SW 1271 (cell line): ENCODE measurements at regions not wholly inside any gene's neighbourhood (a gene's known extent, or its start where the extent isn't known, plus 50 kb on each side); places are given as distances from the start of the nearest gene placed in this dataset.
"Not testable (repeated sequence)": the region's sequence is repeated elsewhere in the genome, so short reads cannot be mapped to it uniquely, and the experiment has no call there.

Experiments
- DNase-seq, 2 experiments: peaks; one replicate each; lab custom pipeline; 2025; lab: John Stamatoyannopoulos, UW

GRCh38 chr17:15860774-15861173 is 84.2 kb upstream of the ADORA2B start:
- not testable (repeated sequence) for DNase-seq

GRCh38 chr17:15864061-15864460 is 80.9 kb upstream of the ADORA2B start:
- not testable (repeated sequence) for DNase-seq

DNA sequence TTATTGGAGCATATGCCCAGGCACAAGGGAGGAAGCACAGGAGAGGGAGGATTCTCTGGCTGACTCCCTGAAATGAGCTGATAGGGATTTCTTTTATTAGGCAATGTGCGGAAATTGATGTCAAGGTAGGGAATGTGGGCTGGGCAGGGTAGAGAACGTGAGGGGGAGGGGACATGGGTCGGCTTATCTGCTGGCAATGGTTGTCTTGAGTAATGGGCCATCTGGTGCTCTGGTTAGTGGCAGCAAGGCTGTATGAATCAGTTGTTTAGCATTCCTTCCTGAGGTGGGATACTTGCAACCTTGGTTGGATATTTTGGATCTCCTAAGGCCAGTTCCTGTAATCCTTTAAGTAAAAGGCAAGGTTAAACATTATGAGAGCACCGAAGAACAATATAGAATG is 80.5 kb upstream of the ADORA2B start:
- DNase-seq: not testable (repeated sequence)

GRCh38 chr17:15866015-15866414 is 78.9 kb upstream of the ADORA2B start:
- not testable (repeated sequence) for DNase-seq

DNA sequence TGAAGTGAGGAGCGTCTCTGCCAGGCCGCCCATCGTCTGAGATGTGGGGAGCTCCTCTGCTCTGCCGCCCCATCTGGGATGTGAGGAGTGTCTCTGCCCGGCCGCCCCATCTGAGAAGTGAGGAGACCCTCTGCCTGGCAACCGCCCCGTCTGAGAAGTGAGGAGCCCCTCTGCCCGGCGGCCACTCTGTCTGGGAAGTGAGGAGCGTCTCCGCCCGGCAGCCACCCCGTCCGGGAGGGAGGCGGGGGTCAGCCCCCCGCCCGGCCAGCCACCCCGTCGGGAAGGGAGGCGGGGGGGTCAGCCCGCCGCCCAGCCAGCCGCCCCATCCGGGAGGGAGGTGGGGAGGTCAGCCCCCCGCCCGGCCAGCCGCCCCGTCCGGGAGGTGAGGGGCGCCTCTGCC is 77.6 kb upstream of the ADORA2B start:
- DNase-seq: not testable (repeated sequence)

DNA sequence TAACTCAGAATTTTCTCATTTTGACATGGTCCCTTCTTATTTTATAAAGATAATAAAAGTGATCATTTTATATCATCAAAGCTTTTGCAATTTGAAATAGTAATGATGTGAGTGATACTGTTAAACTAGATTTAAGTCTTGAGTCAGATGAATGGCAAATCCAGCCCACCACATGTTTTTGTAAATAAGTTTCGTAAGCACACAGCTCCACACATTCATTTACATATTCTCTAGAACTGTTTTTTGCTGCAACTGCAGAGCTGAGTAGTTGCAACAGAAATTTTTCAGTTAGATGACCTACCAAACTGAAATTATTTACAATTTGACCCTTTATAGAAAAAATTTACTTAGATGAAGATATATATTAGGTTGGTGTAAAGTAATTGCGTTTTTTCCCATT is 75.1 kb upstream of the ADORA2B start:
- DNase-seq: not testable (repeated sequence)

DNA sequence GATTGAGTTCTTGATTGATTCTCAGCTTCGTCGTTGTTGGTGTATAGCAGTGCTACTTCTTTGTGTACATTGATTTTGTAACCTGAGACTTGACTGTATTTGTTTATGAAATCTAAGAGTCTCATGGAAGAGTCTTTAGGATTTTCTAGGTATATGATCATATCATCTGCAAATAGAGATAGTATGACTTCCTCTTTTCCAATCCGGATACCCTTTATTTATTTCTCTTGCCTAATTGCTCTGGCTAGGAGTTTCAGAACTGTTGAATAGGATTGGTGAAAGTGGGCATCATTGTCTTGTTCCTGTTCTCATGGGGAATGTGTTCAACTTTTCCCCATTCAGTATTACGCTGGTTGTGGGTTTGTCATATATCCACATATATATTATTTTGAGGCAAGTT is 72.3 kb upstream of the ADORA2B start:
- not testable (repeated sequence) for DNase-seq

GRCh38 chr17:15877882-15878500 is 66.9 kb upstream of the ADORA2B start:
- DNase-seq: not testable (repeated sequence)

DNA sequence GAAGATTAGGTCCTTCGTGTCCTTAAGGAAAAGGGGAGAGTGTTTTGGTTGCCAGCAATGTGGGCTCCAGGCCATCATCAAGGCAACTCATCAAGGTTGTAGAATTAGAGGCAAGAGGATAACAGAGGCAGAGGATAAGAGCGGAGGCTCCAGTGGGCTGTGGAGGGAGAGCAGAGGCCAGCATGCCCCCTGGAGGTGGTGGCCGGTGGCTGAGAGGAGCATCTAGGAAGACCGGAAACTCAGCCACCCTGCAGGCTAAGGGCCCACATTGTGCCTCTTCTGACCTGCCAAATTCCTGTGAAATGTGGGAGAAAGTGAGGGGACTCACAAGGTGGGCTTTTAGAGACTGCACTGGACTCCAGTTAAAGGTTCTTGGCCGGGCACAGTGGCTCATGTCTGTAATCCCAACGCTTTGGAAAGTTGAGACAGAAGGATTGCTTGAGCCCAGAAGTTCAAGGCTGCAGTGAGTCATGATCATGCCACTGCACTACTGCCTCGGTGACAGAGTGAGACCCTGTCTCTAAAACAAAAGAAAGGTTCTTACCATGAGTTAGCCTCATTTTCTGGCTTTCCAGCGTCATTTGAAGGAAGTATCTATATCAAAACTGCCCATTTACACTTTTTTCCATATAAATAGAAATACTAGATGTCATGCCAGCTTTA is 62.7 kb upstream of the ADORA2B start:
- DNase-seq: no peak

DNA sequence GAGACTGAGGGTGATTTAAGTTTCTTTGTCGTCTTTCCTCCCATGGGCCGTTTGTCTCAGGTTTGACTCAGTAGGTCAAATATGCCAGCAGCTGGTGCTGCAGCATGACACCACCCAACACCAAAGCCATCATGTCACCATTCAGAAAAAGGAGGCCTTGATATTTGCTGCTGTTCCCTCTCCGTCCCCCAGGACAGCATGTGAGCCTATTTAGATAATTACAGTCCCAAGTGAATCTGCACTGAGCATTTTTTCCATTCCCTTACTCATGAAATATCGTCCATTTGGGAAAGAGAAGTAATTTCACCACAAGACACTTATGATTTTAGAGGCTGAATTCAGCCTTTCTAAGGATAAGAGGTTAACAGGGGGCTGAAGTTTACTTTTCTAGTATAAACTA is 62.2 kb upstream of the ADORA2B start:
- DNase-seq: no peak

GRCh38 chr17:15883617-15884111 is 61.3 kb upstream of the ADORA2B start:
- no peak for DNase-seq

- DNase-seq: no peak
These were observed 60.2 kb upstream of the ADORA2B start for GRCh38 chr17:15884731-15885130.

DNA sequence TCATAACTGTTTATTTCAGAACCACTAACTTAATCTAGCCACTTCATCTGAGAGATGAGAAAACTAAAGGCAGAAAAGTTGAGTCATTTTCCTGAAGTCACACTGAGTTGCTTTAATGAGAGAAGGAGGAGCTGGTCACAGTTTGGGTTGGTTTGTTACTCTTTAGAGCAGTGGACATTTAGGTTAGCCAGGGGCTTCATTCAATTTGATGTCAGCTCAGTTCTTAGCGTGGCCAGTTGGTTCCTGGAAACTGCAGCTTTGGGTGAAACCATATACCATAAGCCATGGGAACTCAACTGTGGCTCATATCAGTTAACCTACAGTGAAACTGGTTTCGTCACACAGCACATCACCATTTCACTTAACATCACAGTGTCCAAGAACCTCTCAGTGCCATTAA is 59.2 kb upstream of the ADORA2B start:
- DNase-seq: no peak

- DNase-seq: no peak
These were observed 58.7 kb upstream of the ADORA2B start for GRCh38 chr17:15886221-15886620.

- DNase-seq: no peak
These were observed 58.1 kb upstream of the ADORA2B start for GRCh38 chr17:15886804-15887203.

DNA sequence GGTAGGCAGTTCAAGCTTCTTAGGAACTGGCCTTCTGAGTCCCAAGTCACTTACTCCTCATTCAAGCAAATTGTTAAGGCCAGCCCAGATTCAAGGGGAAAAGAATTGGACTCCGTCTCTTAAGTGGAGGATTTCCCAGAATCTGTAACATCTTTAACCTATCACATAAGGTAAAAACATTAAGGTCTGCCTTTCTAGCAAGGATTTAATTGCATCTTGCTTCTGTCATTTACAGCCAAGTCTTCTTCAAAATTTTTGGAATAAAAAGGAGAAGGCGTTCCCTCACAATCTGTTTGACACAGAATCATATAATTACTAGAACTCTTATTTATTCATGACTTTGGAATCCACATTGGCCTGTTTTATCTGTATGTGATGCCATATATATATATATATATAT is 56.5 kb upstream of the ADORA2B start:
- DNase-seq: no peak

DNA sequence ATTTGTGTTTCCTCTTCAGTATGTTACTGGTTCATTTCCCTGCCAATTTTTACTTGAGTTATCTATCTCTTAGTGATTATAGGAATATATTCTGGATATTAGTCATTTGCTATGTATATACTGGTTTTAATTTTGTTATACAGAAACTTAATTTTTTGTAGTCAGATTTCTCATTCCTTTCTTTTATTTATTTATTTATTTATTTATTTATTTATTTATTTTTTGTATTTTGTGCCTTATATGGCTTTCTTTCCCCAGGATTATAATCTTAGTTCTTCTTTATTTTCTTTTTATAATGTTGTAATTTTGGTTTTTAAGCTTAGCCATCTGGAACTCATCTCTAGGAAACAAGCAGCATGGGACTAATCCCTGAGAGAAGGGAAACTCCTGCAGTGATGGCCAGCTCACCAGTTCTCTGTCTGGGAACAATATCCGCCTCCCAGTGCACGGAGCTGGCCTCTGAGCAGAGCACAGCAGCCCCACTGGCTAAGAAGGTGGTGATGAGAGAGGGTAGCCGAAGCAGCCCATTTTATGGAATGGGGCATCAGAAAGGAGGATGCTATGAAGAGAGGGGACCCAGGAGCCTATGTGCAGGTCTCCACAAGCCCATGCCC is 54.5 kb upstream of the ADORA2B start:
- DNase-seq: no peak

GRCh38 chr17:15891318-15891717 is 53.6 kb upstream of the ADORA2B start:
- DNase-seq: no peak

GRCh38 chr17:15892244-15892643 is 52.7 kb upstream of the ADORA2B start:
- DNase-seq: no peak

DNA sequence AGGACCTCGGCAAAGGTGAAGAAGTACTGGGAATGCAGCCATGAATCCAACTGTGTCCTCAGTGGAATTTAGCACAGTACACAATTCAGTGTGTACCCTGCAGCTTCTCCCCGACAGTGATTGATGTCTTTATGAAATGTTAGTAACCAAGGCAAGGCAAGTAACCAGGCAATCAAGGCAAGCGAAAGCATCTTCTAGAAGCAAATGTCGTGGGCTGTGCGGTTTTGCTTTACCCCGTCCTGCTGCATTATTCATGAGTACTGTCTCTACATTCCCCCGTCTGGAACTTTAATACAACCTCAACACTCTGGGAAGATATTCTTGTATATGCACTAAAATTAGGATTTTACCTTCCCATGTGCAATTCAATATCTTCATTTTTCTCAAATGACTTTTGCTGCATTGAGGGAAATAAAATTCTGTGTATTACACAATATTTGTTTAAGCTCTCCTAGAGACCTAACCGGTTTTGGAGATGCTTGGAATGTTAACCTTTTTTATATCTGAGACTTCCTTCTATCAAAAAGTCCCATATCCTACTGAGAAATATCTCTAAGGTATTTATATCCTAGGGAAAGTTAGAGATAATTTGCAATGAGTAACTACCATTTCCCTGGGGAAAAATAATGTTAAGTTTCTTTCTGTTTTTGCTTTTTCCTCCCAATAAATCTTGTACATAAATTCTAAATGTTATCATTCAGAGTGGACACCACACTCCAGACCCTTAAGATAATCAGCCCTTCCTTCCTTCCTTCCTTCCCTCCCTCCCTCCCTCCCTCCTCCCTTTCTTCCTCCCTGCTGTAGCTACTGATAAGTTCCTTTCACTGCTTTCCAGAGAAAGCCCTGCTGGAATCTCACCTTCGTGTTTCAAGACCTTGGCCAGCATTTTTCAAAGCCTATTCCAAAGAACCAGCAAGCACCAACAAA is 51.9 kb upstream of the ADORA2B start:
- DNase-seq: no peak

DNA sequence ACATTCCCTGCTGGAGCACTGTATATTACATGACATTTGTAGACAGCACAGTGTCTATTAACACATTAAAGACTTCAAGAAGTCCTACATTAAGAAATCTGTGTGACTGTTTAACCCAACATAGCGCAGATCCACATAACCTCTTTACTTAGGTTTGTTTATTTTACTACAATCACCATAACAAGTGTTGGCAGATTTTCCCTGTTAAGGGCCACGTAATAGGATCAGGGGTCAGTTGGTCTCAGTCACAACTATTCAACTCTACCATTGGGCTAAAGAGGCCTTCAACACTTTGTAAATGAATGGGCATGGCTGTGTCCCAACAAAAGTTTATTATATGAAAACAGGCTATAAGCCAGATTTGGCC is 51.3 kb upstream of the ADORA2B start:
- no peak for DNase-seq

DNA sequence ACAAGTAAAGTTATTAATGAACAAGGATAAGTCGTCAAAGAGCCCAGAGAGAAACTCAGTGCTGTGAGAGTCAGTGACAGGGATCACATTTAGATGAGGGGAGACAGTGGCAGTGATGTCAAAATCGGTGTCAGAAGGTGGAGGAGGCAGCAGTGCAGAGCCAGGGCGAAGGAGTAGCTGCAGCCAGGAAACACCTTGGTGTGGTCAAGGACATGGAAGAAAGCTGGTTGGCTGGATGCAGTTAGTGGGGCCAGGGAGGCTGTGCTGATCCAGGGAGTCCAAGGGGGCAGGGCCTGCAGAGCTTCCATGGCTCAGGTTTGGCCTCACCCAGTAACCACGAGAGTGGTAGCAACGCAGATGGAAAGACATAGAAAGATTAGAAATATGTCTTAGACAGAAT is 50.7 kb upstream of the ADORA2B start:
- no peak for DNase-seq
